ENCODE measurements at regions not wholly inside any gene's neighbourhood (a gene's known extent, or its start where the extent isn't known, plus 50 kb on each side); places are given as distances from the start of the nearest gene placed in this dataset.

DNA sequence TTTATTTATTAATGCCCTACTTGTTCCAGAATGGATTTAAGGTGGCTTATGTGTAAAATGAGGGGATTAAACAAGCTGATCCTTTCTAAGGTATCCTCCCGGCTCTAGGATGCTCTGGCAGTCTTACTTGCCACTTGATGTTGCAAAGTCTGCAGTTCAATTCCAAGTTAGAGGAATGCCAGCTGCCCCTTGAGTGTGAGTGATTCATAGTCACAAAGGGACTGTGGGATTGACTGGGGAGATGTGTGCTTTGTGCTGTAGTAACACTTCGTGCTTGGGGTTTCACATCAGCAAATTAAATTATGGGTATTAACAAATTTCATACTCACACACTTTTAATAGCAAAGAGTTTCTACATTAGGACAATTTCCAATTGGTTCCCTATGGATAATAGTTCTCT, 550.8 kb upstream of the CADM1 start:
- TF ChIP-seq, protein P1, sequence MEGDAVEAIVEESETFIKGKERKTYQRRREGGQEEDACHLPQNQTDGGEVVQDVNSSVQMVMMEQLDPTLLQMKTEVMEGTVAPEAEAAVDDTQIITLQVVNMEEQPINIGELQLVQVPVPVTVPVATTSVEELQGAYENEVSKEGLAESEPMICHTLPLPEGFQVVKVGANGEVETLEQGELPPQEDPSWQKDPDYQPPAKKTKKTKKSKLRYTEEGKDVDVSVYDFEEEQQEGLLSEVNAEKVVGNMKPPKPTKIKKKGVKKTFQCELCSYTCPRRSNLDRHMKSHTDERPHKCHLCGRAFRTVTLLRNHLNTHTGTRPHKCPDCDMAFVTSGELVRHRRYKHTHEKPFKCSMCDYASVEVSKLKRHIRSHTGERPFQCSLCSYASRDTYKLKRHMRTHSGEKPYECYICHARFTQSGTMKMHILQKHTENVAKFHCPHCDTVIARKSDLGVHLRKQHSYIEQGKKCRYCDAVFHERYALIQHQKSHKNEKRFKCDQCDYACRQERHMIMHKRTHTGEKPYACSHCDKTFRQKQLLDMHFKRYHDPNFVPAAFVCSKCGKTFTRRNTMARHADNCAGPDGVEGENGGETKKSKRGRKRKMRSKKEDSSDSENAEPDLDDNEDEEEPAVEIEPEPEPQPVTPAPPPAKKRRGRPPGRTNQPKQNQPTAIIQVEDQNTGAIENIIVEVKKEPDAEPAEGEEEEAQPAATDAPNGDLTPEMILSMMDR (IDR thresholded peaks at IDR 0.05) = no peak
- no peak for TF ChIP-seq POLR2A (IDR thresholded peaks at IDR 0.05)
